ENCODE measurements at regions not wholly inside any gene's neighbourhood (a gene's known extent, or its start where the extent isn't known, plus 50 kb on each side); places are given as distances from the start of the nearest gene placed in this dataset.
A peak's percentile ranks its signal among the peaks of the same experiment; 100 is the strongest.

DNA sequence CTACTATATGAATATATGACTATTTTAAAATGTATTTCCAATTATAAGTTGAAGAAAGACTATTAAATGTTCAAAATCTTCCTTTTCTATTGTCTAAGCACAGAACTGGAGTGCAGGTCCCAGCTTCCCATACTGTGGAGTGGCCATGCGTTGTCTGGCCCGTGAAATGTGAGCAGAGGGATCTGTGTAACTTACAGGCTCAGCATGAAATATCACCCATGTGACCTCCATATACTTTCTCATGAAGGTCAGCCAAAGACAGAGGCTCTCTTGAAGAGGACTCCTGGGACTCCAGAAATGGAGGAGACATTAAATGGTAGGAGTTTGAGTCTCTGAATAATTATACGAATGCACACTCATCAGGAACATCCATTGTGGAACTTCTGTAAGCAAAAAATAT, 92.4 kb upstream of the CAV2 start:
- Histone ChIP-seq H3F3A (replicated peaks; ENCODE audit: low read depth) (no peaks in the 10 kb centered on the region), H3K4me1 (ENCODE audit: insufficient read depth) (no peaks in the 10 kb centered on the region; the same call in 1 of the 2 replicates), H3K79me2 (replicated peaks; ENCODE audit: insufficient read depth) (no peaks in the 10 kb centered on the region), H4K20me1 (replicated peaks; ENCODE audit: insufficient read depth) (no peaks in the 10 kb centered on the region), H3K9me2 (ENCODE audit: insufficient read depth) (no peaks in the 10 kb centered on the region; the same call in 1 of the 2 replicates), H3K27me3 (ENCODE audit: insufficient read depth) (no peaks in the 10 kb centered on the region), H3K27ac (ENCODE audit: low read depth) (no peak overlapping the region), H2AFZ (no peak overlapping the region), H3K4me3 (no peak overlapping the region), H3K4me2 (no peak overlapping the region), H3K36me3 (ENCODE audit: insufficient read depth) (no peaks in the 10 kb centered on the region)
- Mint-ChIP-seq H3K9me3 (peaks cover 4% of the 10 kb centered on the region; the same call in 1 of the 3 replicates), H3K4me1 (no peaks in the 10 kb centered on the region; the same call in 2 of the 3 replicates), H3K4me3 (no peak overlapping the region), H3K27me3 (ENCODE audit: insufficient read depth, low read depth, poor library complexity) (peaks cover 2% of the 10 kb centered on the region), H3K27ac (no peak overlapping the region), H3K36me3 (ENCODE audit: low read depth) (peaks cover 3% of the 10 kb centered on the region; the same call in 1 of the 3 replicates)
- DNase-seq (ENCODE audit: low spot score) (no peak), ATAC-seq (no peak)
- no peak for TF ChIP-seq STAT1 (IDR thresholded peaks at IDR 0.05; ENCODE audit: unreplicated experiment)
- TF ChIP-seq JUNB (IDR thresholded peaks at IDR 0.05; ENCODE audit: unreplicated experiment), result no peak
- TF ChIP-seq, protein P1, sequence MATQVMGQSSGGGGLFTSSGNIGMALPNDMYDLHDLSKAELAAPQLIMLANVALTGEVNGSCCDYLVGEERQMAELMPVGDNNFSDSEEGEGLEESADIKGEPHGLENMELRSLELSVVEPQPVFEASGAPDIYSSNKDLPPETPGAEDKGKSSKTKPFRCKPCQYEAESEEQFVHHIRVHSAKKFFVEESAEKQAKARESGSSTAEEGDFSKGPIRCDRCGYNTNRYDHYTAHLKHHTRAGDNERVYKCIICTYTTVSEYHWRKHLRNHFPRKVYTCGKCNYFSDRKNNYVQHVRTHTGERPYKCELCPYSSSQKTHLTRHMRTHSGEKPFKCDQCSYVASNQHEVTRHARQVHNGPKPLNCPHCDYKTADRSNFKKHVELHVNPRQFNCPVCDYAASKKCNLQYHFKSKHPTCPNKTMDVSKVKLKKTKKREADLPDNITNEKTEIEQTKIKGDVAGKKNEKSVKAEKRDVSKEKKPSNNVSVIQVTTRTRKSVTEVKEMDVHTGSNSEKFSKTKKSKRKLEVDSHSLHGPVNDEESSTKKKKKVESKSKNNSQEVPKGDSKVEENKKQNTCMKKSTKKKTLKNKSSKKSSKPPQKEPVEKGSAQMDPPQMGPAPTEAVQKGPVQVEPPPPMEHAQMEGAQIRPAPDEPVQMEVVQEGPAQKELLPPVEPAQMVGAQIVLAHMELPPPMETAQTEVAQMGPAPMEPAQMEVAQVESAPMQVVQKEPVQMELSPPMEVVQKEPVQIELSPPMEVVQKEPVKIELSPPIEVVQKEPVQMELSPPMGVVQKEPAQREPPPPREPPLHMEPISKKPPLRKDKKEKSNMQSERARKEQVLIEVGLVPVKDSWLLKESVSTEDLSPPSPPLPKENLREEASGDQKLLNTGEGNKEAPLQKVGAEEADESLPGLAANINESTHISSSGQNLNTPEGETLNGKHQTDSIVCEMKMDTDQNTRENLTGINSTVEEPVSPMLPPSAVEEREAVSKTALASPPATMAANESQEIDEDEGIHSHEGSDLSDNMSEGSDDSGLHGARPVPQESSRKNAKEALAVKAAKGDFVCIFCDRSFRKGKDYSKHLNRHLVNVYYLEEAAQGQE (IDR thresholded peaks at IDR 0.05; ENCODE audit: unreplicated experiment), result no peak
- no peak for TF ChIP-seq NANOG (IDR thresholded peaks at IDR 0.05; ENCODE audit: borderline replicate concordance)
- TF ChIP-seq ETS1 (IDR thresholded peaks at IDR 0.05), result no peak
- TF ChIP-seq CREB1 (CRISPR knock-in tag; IDR thresholded peaks at IDR 0.05; ENCODE audit: low read depth), result no peak
- no peak for TF ChIP-seq EZH2 (IDR thresholded peaks at IDR 0.05; ENCODE audit: low read depth, unreplicated experiment)
- TF ChIP-seq CTCF (conservative IDR thresholded peaks at IDR 0.05; ENCODE audit: low read depth in 2 of 2), result no peak

DNA sequence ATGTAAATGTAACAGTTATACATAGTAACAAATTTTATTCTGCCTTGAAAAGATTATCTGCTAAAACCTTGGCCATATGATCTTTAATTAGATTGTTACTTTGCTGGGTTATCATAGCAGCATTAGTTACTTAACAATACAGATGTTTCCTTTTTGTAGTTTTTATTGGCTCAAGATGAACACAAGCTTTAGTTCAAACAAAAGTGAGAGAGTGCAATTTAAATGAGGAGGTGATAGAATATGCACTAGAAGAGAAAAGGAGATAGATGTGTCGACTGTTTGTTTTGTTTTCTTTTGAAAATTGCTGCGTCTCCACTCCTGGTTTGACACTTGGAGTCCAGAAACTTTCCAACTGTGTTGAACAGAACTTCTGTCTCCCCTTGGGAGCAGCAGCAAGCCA, 91.4 kb upstream of the CAV2 start:
- Histone ChIP-seq H3K27me3 (ENCODE audit: insufficient read depth) (no peaks in the 10 kb centered on the region), H3K4me3 (no peak overlapping the region), H3K9me2 (ENCODE audit: insufficient read depth) (no peaks in the 10 kb centered on the region; the same call in 1 of the 2 replicates), H3K79me2 (replicated peaks; ENCODE audit: insufficient read depth) (no peaks in the 10 kb centered on the region), H3K27ac (ENCODE audit: low read depth) (no peak overlapping the region), H3F3A (replicated peaks; ENCODE audit: low read depth) (no peaks in the 10 kb centered on the region), H3K4me1 (ENCODE audit: insufficient read depth) (no peaks in the 10 kb centered on the region; the same call in 1 of the 2 replicates), H3K36me3 (ENCODE audit: insufficient read depth) (no peaks in the 10 kb centered on the region), H3K4me2 (no peak overlapping the region), H4K20me1 (replicated peaks; ENCODE audit: insufficient read depth) (no peaks in the 10 kb centered on the region), H2AFZ (peak overlapping the region; percentile 44; the same call in 1 of the 2 replicates)
- Mint-ChIP-seq H3K27ac (no peak overlapping the region), H3K4me1 (no peaks in the 10 kb centered on the region; the same call in 2 of the 3 replicates), H3K36me3 (ENCODE audit: low read depth) (peaks cover 3% of the 10 kb centered on the region; the same call in 1 of the 3 replicates), H3K4me3 (no peak overlapping the region), H3K9me3 (peaks cover 4% of the 10 kb centered on the region; the same call in 1 of the 3 replicates), H3K27me3 (ENCODE audit: insufficient read depth, low read depth, poor library complexity) (peaks cover 2% of the 10 kb centered on the region)
- DNase-seq (ENCODE audit: low spot score) (no peak), ATAC-seq (no peak)
- TF ChIP-seq STAT1 (IDR thresholded peaks at IDR 0.05; ENCODE audit: unreplicated experiment) (no peak), EZH2 (IDR thresholded peaks at IDR 0.05; ENCODE audit: low read depth, unreplicated experiment) (no peak), EZH2phosphoT487 (IDR thresholded peaks at IDR 0.05; ENCODE audit: unreplicated experiment) (no peak)
- TF ChIP-seq, protein P1 (IDR thresholded peaks at IDR 0.05; ENCODE audit: unreplicated experiment), result no peak

All from GM23338 (cell line).